Body of pancreas (tissue), 4 donors: ENCODE measurements at regions not wholly inside any gene's neighbourhood (a gene's known extent, or its start where the extent isn't known, plus 50 kb on each side); places are given as distances from the start of the nearest gene placed in this dataset.

Experiments
- CTCF ChIP-seq, 7 experiments: fragments of 450-650 bp in 4 of 7; fragments of 200-600 bp in 3 of 7; sonication (generic) in 3 of 7; IDR thresholded peaks; one replicate each; pipeline ENCODE4 v1.5.1; 2016 to 2019; ENCODE audit warnings: antibody characterized with exemption in 7 of 7
- POLR2A ChIP-seq, 3 donors: fragments of 450-650 bp; IDR thresholded peaks; one replicate each; pipeline ENCODE4 v1.6.1; 2016; ENCODE audit warnings: antibody characterized with exemption in 3 of 3, mild to moderate bottlenecking in 2 of 3

DNA sequence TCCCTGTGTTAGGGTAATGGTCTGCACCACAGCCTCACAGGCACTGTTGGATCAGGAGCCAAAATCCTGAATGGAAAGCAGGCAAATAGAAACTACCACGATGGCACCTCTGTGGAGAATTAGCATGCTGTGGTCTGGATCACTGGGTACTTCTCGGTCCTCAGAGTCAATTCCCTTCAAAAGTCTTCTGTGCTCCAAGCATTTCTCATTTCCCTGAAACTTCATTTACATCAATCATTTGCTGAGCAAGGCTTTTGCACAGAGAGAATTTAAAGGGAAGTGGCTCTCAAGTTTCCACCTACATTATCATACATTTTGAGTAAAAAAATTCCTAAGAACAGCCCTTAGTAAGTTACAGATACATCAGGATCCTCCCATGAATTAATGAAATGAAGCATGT is 293.9 kb upstream of the NPSR1 start:
- no peak for TF ChIP-seq CTCF (IDR thresholded peaks at IDR 0.05)
- no peak for TF ChIP-seq POLR2A (IDR thresholded peaks at IDR 0.05)
